Peyer's patch (tissue), 4 donors: ENCODE measurements at regions not wholly inside any gene's neighbourhood (a gene's known extent, or its start where the extent isn't known, plus 50 kb on each side); places are given as distances from the start of the nearest gene placed in this dataset.

ENCODE experiments used
- DNase-seq, 3 donors: peaks; one replicate each; pipeline ENCODE4 v3.0.0-alpha.2; 2017 to 2019
- H3K27ac ChIP-seq, 4 donors: fragments of 200-600 bp; sonication (generic); one replicate each; pipeline ENCODE4 v1.5.1; 2016 to 2019
- H3K27me3 ChIP-seq, 2 donors: fragments of 200-600 bp; sonication (generic); one replicate each; pipeline ENCODE4 v1.5.1; 2019
- H3K36me3 ChIP-seq, 3 donors: fragments of 200-600 bp; sonication (generic); one replicate each; pipeline ENCODE4 v1.5.1; 2016 to 2019
- H3K4me1 ChIP-seq, 4 donors: fragments of 200-600 bp; sonication (generic); one replicate each; pipeline ENCODE4 v1.5.1; 2016 to 2019
- H3K4me3 ChIP-seq, 4 donors: fragments of 200-600 bp; sonication (generic); 1 replicate in 3 of 4; 2 replicates in 1 of 4; pipeline ENCODE4 v1.5.1; 2016 to 2019; ENCODE audit warnings: mild to moderate bottlenecking in 1 of 4
- H3K9me3 ChIP-seq, 4 donors: fragments of 200-600 bp; sonication (generic); one replicate each; pipeline ENCODE4 v1.5.1; 2016 to 2019; ENCODE audit warnings: mild to moderate bottlenecking in 1 of 4
- POLR2A ChIP-seq, 2 donors: fragments of 450-650 bp; IDR thresholded peaks; one replicate each; pipeline ENCODE4 v1.5.1; 2017; ENCODE audit warnings: antibody characterized with exemption in 2 of 2, mild to moderate bottlenecking in 2 of 2, moderate library complexity in 2 of 2
- TF ChIP-seq, protein P1 (sequence below), 6 experiments: fragments of 450-650 bp in 4 of 6; fragments of 200-600 bp in 2 of 6; sonication (generic) in 1 of 6; IDR thresholded peaks; one replicate each; pipeline ENCODE4 v1.5.1; 2017 to 2019; ENCODE audit warnings: antibody characterized with exemption in 6 of 6, mild to moderate bottlenecking in 3 of 6, moderate library complexity in 1 of 6

DNA sequence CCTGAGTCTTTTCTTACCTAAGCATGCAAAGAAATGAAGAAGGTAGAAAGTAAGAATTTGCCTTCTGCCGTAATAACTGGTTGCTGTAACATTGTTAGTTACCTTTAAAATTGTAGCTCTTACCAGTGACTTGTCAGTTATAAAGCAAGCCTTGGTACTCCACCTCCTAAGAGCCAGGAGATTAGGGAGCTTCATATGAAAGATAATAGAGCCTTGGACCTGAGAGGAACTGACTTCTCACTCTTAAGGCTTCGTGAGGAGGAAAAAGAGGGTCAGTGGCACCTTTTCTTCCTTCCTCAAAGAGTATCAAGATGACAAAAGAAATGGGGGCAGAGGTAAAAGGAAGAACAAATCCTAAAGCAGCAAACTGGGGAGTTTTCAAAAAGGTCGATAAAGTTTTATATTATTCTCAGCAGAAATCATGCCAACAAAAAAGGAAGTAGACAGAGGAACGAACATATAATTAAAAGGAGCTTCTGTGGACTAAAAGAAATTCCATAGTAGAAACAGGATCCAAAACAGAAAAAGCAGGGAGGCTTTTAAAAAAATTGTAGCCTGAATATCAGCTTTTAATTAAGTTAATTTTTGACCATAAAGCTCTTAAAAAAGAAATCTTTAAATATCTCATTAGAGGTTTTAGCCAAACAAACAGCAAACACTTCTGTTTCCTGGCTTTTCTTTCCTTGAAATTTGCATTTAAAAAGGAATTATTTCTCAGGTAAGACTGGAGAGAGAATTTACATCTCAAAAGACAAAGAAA lies 847.1 kb upstream of the ALCAM start:
- no peaks in the 10 kb centered on the region for H3K36me3 ChIP-seq
- TF ChIP-seq, protein P1, sequence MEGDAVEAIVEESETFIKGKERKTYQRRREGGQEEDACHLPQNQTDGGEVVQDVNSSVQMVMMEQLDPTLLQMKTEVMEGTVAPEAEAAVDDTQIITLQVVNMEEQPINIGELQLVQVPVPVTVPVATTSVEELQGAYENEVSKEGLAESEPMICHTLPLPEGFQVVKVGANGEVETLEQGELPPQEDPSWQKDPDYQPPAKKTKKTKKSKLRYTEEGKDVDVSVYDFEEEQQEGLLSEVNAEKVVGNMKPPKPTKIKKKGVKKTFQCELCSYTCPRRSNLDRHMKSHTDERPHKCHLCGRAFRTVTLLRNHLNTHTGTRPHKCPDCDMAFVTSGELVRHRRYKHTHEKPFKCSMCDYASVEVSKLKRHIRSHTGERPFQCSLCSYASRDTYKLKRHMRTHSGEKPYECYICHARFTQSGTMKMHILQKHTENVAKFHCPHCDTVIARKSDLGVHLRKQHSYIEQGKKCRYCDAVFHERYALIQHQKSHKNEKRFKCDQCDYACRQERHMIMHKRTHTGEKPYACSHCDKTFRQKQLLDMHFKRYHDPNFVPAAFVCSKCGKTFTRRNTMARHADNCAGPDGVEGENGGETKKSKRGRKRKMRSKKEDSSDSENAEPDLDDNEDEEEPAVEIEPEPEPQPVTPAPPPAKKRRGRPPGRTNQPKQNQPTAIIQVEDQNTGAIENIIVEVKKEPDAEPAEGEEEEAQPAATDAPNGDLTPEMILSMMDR (IDR thresholded peaks at IDR 0.05) = no peak
- TF ChIP-seq POLR2A (IDR thresholded peaks at IDR 0.05) = no peak
- peak overlapping the region in 2 of 4 donors; percentile 59 to 61 for H3K27ac ChIP-seq
- peaks cover 0 to 5% (median 0%) of the 10 kb centered on the region in 4 donors for H3K4me1 ChIP-seq
- H3K9me3 ChIP-seq = no peaks in the 10 kb centered on the region
- no peak overlapping the region for H3K4me3 ChIP-seq
- H3K27me3 ChIP-seq = no peaks in the 10 kb centered on the region
- DNase-seq = no peak

DNA sequence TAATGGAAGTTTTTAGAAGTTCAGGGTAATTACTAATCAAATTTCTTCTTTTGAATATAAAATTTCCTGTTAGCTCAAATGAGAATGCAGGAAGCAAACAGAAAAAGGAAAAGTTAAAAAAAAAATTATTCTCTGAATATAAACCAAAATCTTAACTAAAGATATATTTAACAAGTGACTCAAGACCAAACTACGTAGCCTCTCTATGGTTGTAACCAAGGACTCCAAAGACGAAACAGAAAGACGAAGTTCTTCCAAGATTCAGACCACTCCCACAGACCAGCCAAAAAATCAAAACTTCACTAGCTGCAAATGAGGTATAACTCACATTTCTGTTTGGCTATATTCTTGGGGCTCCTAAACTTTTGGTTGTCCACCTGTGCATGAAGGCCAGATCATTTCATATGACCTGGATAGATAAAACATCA lies 846.5 kb upstream of the ALCAM start:
- H3K4me3 ChIP-seq = no peak overlapping the region
- H3K4me1 ChIP-seq = peaks cover 0 to 5% (median 0%) of the 10 kb centered on the region in 4 donors
- H3K9me3 ChIP-seq = no peaks in the 10 kb centered on the region
- no peak for TF ChIP-seq POLR2A (IDR thresholded peaks at IDR 0.05)
- TF ChIP-seq, protein P1 (IDR thresholded peaks at IDR 0.05) = no peak
- no peaks in the 10 kb centered on the region for H3K36me3 ChIP-seq
- H3K27ac ChIP-seq = peak overlapping the region in 2 of 4 donors; percentile 61 to 76
- H3K27me3 ChIP-seq = no peaks in the 10 kb centered on the region
- DNase-seq = no peak

DNA sequence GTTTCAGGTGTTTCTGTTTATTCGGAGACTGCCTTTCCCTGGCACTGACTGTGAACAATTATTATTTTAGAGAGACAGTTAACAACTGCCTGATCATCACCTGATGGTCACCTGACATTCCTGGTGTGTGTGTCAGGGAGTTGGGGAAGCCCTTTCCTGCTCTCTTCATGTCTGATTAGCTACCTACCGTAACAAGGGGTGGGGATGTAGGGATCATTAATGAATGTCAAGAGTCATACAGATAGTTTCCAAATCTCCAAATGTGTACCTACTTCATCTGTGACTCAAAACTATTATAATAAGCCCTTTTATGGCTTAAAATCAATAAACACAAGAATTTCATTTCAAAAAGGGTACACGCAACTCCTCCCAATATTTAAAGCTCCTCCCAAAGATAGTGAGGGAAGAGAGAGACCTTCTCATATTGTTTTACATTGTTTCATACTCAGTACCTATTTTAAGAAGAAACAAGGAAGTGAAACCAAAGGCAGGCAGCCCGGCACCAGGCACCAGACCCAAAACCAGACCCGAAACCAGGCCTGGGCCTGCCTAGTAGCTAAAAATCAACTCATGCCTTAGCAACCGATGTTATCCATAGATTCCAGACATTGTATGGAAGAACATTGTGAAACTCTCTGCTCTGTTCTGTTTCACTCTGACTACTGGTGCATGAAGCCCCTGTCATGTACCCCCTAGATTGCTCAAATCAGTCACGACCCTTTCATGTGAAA lies 844.9 kb upstream of the ALCAM start:
- Histone ChIP-seq H3K9me3 (no peaks in the 10 kb centered on the region), H3K36me3 (no peaks in the 10 kb centered on the region), H3K4me1 (peaks cover 0 to 5% (median 0%) of the 10 kb centered on the region in 4 donors), H3K27ac (peak overlapping the region in 2 of 4 donors; percentile 73 to 76), H3K4me3 (no peak overlapping the region), H3K27me3 (no peaks in the 10 kb centered on the region)
- TF ChIP-seq POLR2A (IDR thresholded peaks at IDR 0.05) = no peak
- TF ChIP-seq, protein P1 (IDR thresholded peaks at IDR 0.05) = no peak
- peak in 2 of 3 donors; percentile 65 to 84 for DNase-seq

DNA sequence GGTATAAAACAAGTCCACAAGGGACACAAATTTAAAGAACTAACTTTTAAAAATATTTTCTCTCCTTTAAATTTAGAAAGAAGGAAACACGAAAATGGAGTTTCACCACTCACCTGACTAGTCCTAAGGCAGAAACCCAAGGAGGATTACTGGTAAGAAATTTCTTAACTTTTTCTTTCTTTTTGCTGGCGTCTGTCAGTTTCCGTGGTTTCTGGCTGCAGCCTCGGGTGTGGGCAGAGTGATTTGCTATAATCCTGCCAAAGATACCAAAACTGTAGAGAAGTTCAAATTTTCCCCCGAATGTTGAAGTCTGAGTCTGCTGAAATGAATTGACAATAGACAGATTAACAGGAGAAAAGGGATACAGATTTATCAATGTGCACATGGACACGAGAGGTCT lies 843.6 kb upstream of the ALCAM start:
- Histone ChIP-seq H3K27me3 (no peaks in the 10 kb centered on the region), H3K9me3 (no peaks in the 10 kb centered on the region), H3K27ac (peak overlapping the region in 2 of 4 donors; percentile 73 to 76), H3K4me3 (no peak overlapping the region), H3K36me3 (no peaks in the 10 kb centered on the region), H3K4me1 (peaks cover 0 to 5% (median 0%) of the 10 kb centered on the region in 4 donors)
- no peak for DNase-seq
- TF ChIP-seq, protein P1 (IDR thresholded peaks at IDR 0.05) = no peak
- no peak for TF ChIP-seq POLR2A (IDR thresholded peaks at IDR 0.05)

DNA sequence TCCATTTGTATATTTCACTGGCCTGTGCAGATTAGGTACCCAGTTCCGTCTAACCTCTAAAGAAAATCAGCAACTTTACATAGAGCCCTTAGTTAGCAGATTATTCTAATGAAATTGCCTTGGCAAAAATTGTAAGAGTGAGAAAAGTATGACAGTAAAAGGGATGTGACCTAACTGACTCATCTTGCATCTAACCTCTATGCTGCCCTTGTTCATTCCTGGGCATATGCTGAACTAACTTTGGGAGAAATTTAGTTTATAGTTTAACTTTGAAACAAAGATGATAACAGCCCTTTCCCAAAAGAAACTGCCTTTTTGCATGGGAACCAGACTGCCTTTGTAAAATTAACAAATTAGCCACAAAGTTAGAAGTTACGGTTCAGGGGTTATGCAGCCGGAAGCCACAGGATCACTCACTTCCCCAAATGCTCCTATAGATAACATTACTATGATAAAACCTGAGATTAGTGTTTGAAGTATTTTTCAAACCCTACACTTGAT lies 839.8 kb upstream of the ALCAM start:
- no peak for TF ChIP-seq POLR2A (IDR thresholded peaks at IDR 0.05)
- TF ChIP-seq, protein P1 (IDR thresholded peaks at IDR 0.05) = no peak
- peak overlapping the region in 2 of 4 donors; percentile 4 to 46 for H3K27ac ChIP-seq
- peak in 1 of 3 donors; percentile 63 for DNase-seq
- H3K9me3 ChIP-seq = no peaks in the 10 kb centered on the region
- no peaks in the 10 kb centered on the region for H3K36me3 ChIP-seq
- no peaks in the 10 kb centered on the region for H3K27me3 ChIP-seq
- no peak overlapping the region for H3K4me3 ChIP-seq
- H3K4me1 ChIP-seq = no peaks in the 10 kb centered on the region
